ENCODE measurements at regions not wholly inside any gene's neighbourhood (a gene's known extent, or its start where the extent isn't known, plus 50 kb on each side); places are given as distances from the start of the nearest gene placed in this dataset.

- TF ChIP-seq CTCF (IDR thresholded peaks at IDR 0.05) = no peak
- TF ChIP-seq POLR2A (IDR thresholded peaks at IDR 0.05) = no peak
Measured at GRCh38 chr6:139768196-139768595, 393.7 kb upstream of the CITED2 start.
